HEK293T (cell line): ENCODE measurements at regions not wholly inside any gene's neighbourhood (a gene's known extent, or its start where the extent isn't known, plus 50 kb on each side); places are given as distances from the start of the nearest gene placed in this dataset.

ENCODE experiments used
- BHLHE40 ChIP-seq: fragments of 450-650 bp; IDR thresholded peaks from 2 replicates; pipeline ENCODE4 v1.6.1; 2016; ENCODE audit warnings: mild to moderate bottlenecking, moderate library complexity, borderline replicate concordance
- SP1 ChIP-seq: fragments of 450-650 bp; IDR thresholded peaks from 2 replicates; pipeline ENCODE4 v1.6.1; 2017

- TF ChIP-seq SP1 = no peak
- no peak for TF ChIP-seq BHLHE40
These were observed 115.8 kb downstream of the CCNA1 start for GRCh38 chr13:36548129-36548528.
